ENCODE measurements at regions not wholly inside any gene's neighbourhood (a gene's known extent, or its start where the extent isn't known, plus 50 kb on each side); places are given as distances from the start of the nearest gene placed in this dataset.
"Not testable (repeated sequence)": the region's sequence is repeated elsewhere in the genome, so short reads cannot be mapped to it uniquely, and the experiment has no call there.

DNA sequence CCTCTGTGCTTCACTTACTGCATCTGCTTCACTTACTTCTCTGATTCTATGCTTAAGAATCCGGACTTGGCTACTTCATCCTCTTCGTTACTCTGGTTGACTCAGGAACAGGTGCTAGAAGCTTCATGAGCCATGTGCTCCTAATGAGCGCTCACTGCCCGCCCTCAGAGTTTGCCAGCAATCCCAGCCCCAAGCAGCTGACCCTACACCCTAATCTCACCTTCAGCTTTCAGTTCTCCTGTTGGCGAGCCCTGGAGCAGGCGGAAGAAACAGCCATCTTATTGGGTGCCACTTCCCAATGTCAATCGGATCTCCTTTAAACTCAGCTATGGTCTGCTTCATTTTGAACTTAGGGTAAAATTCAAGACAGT is 61.3 kb downstream of the FOXA2 start:
- TF ChIP-seq, protein P1, sequence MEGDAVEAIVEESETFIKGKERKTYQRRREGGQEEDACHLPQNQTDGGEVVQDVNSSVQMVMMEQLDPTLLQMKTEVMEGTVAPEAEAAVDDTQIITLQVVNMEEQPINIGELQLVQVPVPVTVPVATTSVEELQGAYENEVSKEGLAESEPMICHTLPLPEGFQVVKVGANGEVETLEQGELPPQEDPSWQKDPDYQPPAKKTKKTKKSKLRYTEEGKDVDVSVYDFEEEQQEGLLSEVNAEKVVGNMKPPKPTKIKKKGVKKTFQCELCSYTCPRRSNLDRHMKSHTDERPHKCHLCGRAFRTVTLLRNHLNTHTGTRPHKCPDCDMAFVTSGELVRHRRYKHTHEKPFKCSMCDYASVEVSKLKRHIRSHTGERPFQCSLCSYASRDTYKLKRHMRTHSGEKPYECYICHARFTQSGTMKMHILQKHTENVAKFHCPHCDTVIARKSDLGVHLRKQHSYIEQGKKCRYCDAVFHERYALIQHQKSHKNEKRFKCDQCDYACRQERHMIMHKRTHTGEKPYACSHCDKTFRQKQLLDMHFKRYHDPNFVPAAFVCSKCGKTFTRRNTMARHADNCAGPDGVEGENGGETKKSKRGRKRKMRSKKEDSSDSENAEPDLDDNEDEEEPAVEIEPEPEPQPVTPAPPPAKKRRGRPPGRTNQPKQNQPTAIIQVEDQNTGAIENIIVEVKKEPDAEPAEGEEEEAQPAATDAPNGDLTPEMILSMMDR (conservative IDR thresholded peaks at IDR 0.05; ENCODE audit: low read length): no peak
- DNase-seq (ENCODE audit: low read depth): no peak
- H3K4me3 ChIP-seq (ENCODE audit: low read length): no peak overlapping the region

DNA sequence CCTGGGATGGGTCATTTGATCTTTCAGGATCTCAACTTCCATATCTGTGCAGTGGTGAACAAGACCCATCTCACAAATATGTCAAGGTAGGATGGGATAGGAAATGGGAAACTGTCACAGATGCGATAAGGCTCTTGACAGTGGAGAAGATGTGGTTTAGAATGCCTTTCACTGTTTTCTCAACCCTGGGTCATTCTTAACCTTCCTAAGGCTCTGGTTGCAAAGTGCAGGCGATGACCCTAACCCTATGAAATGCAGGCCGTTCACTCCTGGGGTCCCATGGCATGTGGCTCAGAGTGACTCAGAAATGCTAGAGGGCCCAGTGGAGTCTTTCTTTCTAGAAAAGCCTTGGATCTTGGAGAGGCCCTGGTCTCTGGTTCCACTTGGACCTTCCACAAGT is 61.7 kb downstream of the FOXA2 start:
- TF ChIP-seq, protein P1 (conservative IDR thresholded peaks at IDR 0.05; ENCODE audit: low read length): no peak
- H3K4me3 ChIP-seq (ENCODE audit: low read length): no peak overlapping the region
- no peak for DNase-seq (ENCODE audit: low read depth)

DNA sequence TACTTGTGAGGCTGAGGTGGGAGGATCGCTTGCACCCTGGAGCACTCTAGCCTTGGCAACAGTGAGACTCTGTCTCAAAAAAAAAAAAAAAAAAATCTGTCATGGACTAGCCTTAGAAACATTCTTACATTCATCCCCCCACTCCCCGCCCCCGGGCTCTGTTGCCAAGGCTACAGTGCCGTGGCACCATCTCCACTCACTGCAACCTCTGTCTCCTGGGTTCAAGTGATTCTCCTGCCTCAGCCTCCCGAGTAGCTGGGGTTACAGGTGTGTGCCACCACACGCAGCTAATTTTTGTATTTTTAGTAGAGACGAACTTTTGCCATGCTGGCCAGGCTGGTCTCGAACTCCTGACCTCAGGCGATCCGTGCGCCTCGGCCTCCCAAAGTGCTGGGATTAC is 62.4 kb downstream of the FOXA2 start:
- not testable (repeated sequence) for H3K4me3 ChIP-seq (ENCODE audit: low read length); DNase-seq (ENCODE audit: low read depth)

DNA sequence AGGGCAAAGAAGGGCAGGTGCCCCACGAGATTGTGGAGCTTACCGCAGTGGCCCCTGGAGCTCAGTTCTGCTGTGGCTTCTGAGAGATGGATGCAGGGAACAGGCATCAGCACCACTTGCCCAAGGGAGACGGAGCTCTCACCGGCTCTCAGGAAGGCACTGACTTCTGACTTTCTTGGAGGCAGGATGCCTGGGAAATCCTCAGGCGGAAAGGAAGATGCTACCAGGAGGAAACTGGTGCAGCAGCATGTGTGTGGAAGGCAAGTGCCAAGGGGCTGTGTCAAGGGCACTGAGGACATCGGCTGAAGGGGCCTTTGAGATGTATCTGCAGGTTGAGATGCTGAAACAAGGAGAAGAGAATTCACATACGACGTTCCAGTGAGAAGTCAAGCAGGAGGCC is 64.0 kb downstream of the FOXA2 start:
- no peak overlapping the region for H3K4me3 ChIP-seq (ENCODE audit: low read length)
- no peak for DNase-seq (ENCODE audit: low read depth)
- TF ChIP-seq, protein P1 (conservative IDR thresholded peaks at IDR 0.05; ENCODE audit: low read length): no peak

DNA sequence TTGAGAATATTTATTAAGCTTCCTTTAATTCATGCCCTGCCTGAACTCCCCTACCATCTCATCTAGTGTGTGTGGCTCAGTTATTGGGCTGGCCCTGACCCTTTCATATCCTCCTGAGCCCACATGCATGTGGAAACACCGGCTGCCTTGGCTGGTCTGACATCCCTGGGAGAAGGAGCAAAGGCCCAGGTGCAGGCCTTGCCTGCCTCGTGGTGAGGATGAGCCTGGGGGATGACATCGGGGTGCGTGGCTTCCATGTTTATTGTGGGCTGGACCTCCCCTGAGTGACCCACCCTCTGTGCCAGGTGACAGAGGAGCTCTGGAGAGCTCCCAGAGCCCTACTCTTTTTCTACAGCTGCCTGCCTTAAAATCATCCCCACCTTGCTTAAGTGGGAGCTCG is 69.1 kb downstream of the FOXA2 start:
- H3K4me3 ChIP-seq (ENCODE audit: low read length): no peak overlapping the region
- DNase-seq (ENCODE audit: low read depth): no peak
- TF ChIP-seq, protein P1 (conservative IDR thresholded peaks at IDR 0.05; ENCODE audit: low read length): no peak

DNA sequence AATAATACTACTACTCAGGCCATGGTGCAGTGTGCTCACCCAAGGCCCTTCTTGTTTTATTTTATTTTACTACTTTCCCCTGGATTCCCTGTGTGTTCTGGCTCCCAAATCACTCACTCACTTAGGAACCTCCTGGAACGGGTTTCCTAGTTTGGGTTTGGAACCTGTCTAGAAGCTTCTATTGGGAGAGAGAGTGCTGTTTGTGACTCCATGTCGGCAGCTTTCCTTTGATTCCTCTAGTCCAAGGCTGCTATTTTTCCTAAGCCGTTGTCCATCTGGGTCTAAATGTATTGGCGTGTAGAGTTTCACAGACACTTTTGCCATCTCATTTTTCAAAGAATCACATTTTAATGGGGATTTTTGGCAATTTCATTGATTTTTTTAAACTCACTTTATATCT is 70.8 kb downstream of the FOXA2 start:
- DNase-seq (ENCODE audit: low read depth): no peak
- TF ChIP-seq, protein P1 (conservative IDR thresholded peaks at IDR 0.05; ENCODE audit: low read length): no peak

DNA sequence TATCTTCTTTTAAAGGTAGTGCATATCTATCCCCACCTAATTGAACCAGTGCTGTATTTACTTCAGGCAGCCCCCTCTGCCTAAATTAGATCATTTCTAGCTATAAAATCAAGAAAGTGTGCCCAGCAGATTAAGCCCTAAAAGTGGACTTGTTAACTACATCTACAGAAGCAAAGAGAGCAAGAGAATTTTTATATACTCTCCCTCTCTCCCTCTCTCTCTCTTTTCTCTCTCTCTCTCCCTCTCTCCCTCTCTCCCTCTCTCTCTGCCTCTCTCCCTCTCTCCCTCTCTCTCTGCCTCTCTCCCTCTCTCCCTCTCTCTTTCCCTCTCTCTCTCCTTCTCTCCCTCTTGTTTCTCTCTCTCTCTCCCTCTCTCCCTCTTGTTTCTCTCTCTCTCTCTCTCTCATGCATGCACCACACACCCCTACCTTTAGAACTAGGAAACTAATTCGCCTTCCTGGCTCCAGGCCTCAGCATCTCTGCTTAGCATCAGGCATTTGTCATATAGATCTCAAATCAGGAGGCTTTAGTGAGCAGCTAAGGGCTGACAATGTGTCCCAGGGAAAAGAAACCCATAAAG is 71.4 kb downstream of the FOXA2 start:
- TF ChIP-seq, protein P1 (conservative IDR thresholded peaks at IDR 0.05; ENCODE audit: low read length): no peak
- H3K4me3 ChIP-seq (ENCODE audit: low read length): no peak overlapping the region
- DNase-seq (ENCODE audit: low read depth): no peak

More for the DNA sequence above, 70.8 kb downstream of the FOXA2 start:
- no peak overlapping the region for H3K4me3 ChIP-seq (ENCODE audit: low read length)
